DMS153 treated with DMSO at 0.1 percent for 48 hours (cell line): ENCODE measurements at regions not wholly inside any gene's neighbourhood (a gene's known extent, or its start where the extent isn't known, plus 50 kb on each side); places are given as distances from the start of the nearest gene placed in this dataset.
A peak's percentile ranks its signal among the peaks of the same experiment; 100 is the strongest.

Experiments used
- DNase-seq: peaks from one replicate; lab custom pipeline; 2025; ENCODE audit not compliant: unreplicated experiment; lab: John Stamatoyannopoulos, UW

GRCh38 chr13:111893607-111894443 is 173.1 kb upstream of the SOX1 start:
- DNase-seq, result peak; percentile 74

- DNase-seq, result no peak
These were observed 170.8 kb upstream of the SOX1 start for GRCh38 chr13:111895896-111896821.

DNA sequence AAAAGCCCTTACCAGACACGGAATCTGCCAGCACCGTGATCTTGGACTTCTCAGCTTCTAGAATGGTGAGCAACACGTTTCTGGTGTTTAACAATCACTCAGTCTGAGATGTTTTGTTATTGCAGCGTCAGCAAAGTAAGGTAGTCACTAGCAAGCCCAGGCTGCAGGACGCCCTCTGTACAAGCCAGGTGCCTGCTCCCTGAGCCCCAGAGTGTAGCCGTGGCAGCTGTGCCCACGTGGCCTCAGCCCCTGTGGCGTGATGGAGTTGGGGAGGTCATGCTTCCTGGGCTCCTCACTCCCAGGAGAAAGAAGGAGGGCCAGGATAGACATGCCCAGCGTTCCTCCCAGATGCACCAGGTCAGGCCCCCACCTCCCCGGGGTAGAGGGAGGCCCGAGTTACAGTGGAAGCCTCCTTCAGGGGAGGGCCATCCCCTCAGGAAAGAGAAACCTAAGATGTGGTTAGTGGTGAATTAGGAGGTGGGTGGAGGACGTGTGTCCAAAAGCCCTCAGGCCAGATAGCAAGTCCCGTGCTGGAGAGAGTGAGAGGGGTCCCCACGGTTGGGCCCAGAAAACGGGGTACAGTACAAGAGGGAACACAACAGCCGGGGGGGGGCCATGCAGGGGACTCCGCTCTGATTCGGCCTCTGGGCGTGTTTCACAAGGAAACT is 169.6 kb upstream of the SOX1 start:
- no peak for DNase-seq

DNA sequence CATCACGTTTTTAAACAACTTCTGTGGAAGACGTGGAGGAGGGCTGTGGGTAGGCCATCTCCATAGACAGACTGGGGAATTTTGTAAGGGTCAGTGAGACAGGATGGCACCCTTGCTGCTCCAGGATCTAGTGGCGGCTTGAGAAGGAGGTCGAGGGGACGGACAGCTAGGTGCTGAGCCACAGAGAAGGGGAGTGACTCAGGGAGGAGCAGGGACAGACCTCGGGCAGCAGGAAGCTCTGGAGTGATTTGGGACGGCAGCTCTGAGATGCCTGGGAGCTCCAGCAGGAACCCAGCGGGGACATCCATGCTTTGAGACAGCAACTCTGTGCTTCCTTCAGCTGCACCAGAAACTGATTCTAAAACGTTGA is 169.1 kb upstream of the SOX1 start:
- no peak for DNase-seq

DNA sequence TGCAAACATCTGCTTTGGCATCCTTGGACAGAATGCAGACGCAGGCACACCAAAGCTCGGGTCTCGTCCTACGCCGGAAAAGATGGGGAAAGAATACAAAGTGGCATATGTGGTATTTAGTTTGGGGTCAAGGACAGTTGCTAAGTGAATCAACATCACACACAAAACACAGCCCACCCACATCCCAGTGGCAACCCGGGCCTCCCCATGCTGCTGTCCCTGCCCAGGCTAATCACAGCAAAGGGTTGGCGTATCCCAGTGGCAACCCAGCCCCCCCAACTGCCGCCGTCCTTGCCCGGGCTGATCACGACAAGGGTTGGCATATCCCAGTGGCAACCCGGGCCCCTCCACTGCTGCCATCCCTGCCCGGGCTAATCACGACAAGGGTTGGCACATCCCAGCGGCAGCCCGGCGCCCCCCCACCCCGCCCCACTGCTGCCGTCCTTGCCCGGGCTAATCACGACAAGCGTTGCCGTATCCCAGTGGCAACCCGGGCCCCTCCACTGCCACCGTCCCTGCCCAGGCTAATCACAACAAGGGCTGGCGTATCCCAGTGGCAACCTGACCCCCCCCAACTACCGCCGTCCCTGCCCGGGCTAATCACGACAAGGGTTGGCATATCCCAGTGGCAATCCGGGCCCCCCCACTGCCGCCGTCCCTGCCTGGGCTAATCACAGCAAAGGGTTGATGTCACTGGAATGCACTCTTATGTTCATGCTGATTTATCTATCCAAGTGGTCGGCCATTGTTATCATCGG is 167.8 kb upstream of the SOX1 start:
- no peak for DNase-seq

DNA sequence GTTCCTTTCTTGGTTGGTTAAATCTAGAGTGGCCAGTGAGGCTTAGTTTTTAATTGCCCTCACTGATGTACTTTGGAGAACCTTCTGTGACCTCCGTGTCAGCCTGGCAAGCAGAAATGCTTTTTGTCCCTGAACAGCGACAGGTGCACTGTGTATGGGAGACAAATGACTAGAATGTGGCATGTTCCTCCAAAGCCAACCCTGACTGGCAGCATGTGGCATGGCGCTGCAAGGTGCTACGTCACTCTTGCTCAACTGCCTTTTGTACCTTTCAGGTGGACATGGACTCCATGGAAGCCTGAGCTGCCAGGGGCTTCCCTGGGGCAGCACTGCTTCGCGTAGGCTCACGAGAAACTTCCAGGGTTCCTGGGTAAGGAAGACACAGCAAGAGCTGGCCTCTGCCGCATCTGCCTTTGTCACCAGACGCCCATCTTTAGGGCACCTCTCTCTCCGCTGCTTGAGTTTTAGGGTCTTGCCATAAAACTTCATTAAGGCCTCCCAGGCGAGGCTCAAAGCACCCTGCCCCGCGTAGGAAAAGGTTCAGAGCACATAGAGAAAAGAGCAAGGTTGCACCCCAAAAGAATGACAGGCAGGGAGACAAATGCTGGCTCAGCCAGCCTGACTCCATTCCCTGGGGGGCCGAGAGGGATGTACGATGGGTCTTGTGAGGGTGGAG is 167.1 kb upstream of the SOX1 start:
- no peak for DNase-seq

DNA sequence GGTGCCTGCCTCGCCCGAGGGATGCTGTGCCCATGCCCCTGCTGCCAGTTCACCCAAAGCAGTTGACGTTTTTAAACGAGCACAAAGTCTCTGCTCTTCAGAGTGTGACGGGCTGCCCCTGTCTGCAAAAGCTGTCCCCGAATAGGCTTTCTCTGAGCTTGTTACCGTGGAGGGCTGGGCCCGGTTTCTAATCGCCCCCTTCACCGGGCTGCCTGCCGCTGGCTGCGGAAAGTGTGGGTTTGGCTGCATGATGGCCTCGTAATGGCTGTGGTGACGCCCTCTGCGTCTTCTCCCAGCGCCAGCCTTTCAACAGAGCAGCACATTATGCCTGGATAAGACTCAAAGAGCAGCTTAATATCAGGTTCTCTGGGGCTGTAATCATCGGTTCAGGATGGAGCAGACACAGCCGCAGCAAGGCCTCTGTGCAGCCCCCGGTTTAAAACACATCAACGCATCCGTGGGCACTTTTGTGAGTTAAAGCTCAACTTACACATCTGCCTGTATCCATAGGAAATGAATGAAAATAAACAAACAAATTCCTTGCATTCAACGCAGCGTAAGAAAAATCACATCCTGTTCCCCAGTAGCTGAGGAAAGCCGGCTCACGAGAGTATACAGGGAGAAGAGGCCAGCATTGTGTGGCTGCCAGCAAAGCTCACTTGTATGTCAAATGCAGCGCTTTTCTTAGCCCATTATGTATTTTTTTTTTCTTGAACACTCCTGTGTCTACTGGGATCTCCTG is 166.4 kb upstream of the SOX1 start:
- peak; percentile 70 for DNase-seq

- no peak for DNase-seq
These were observed 165.6 kb upstream of the SOX1 start for GRCh38 chr13:111901267-111901915.

GRCh38 chr13:111902726-111903125 is 164.2 kb upstream of the SOX1 start:
- no peak for DNase-seq

DNA sequence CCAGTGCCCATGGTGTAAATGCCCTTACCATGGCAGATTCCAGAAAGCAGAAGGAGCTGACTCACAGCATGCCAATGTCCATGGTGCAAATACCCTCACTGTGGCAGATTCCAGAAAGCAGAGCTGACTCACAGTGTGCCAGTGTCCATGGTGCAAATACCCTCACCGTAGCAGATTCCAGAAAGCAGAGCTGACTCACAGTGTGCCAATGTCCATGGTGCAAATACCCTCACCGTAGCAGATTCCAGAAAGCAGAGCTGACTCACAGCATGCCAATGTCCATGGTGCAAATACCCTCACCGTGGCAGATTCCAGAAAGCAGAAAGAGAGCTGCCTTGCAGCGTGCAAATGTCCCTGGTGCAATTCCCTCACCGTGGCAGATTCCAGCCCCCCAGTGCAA is 163.8 kb upstream of the SOX1 start:
- DNase-seq, result no peak

DNA sequence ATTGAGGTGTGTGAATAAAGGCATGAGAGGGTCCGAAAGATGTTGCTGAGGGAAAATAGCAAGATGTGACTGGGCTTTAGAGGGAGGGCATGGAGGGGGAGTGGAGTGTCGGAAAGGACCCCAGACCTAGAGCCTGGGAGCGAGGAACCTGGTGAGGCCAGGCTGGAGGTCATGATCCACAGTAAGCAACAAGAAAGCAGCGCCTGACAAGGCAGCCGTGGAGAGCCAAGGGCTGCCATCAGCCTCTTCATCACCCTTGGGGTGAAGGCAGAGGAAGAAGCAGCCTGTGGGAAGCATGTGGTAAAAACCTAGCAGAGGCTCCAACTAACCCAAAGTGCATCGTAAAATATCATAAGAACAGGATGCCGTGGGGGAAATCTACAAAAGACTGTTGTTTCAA is 162.8 kb upstream of the SOX1 start:
- no peak for DNase-seq

- no peak for DNase-seq
These were observed 162.0 kb upstream of the SOX1 start for GRCh38 chr13:111904701-111905608.

DNA sequence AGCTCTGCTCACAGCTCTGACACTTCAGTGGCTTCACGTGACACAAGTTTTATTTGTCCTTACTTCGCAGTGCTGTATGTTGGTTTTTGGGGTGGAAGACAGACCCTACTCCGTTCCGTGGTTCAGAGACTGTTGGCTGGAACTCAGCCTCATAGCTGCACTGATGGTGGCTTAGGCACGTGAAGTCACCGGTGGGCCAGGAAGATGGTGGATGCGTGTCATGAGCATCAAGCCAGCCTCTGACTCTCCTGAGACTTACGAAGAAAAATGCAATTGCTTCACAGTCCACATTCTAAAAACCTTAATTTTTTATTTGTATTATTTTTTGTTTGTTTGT is 161.4 kb upstream of the SOX1 start:
- no peak for DNase-seq

DNA sequence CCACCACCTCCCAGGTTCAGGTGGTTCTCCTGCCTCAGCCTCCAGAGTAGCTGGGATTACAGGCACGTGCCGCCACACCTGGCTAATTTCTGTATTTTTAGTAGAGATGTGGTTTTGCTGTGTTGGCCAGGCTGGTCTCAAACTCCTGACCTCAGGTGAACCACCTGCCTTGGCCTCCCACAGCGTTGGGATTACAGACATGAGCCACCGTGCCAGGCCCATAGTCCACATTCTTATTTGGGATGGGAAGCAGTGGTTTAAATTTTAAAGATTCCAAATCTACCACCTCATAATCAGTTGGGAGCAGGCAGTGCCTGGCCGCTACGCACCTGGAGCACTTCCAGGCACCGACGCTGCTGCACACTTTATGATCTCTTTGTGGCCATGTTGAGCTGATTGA is 160.6 kb upstream of the SOX1 start:
- no peak for DNase-seq

DNA sequence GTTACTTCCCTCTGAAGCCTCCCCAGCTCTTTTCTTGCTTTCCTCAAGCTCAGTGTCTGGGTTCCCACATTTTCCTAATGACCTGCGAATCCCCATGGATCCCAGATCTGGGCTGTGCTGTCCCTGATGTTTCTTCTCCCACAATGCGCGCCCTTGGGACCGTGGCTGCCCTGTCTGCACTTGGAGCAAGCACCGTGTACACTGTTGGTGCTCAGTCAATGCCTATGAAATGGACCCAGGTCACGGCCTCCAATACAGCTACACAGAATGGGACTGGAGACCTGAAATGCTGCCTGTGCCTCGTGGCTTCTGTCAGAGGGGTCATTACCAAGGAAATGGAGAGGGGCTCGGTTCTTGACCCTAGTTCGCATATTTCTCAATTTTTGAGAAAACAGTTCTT is 160.1 kb upstream of the SOX1 start:
- DNase-seq, result no peak

DNA sequence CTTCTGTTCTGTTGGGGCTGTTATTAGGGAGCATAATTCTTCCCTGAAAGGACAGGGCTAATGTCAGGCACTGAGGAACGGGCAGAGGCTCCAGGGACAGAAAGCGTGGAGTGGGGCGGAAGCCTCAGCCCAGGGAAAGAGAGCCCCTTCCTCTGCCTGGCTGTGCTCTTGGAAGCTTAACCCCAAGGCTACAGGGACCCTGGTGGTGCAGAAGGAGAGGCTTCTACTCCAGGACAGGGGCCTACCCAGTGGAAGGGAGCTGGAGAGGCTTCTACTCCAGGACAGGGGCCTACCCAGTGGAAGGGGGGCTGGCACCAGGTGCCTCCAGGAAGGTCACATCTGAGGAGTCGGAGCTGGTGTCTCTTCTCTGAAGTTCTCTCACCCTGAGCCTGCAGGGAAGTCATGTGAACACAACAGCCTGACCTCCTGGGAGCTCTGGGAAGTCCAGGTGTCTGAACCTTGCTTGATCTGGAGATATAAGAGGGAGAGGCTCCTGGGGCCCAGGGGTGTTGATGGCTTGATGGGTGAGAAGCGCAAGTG is 159.5 kb upstream of the SOX1 start:
- DNase-seq, result no peak

DNA sequence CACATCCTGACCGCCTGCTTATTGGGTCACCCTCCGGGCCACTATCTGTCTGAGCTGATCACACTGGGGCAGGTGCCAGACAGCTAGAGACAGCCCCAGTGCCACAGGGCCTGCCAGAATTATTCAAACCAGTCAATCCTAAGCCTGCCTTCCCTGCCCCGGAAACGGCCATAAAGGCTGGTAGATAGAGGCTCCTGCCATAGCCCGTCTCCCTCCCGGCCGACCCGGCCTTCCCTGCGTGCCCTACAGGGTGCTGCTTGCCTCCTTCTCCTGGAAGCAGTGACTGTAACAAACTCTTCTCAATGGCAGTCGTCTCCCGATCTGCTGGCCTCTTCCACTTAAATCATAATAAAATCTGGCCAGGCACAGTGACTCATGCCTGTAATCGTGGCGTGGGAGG is 158.6 kb upstream of the SOX1 start:
- no peak for DNase-seq

DNA sequence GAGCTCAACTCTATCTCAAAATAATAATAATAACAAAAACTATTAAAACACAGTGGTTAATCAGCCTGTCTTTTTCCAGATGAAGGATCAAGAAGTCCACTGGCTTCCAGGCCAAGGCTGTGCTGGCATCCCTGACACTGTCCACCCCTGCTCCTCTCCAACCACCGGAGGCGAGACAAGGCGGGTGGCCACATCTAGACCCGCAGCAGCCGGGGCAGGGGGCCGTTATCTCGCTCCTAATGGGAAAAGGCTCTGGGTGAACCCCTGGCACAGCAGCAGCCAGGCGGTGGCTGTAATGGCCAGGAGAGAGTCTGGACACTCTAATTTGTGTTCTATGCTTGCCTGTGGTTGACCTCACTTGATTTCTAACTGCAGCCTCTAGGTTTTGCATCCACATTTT is 158.0 kb upstream of the SOX1 start:
- no peak for DNase-seq
